DND-41 (cell line): ENCODE measurements at regions not wholly inside any gene's neighbourhood (a gene's known extent, or its start where the extent isn't known, plus 50 kb on each side); places are given as distances from the start of the nearest gene placed in this dataset.

Source experiments
- CTCF ChIP-seq: IDR thresholded peaks from 2 replicates; pipeline ENCODE4 v1.5.1; 2012; ENCODE audit warnings: borderline replicate concordance, low read length, moderate library complexity, mild to moderate bottlenecking; ENCODE audit not compliant: poor library complexity, severe bottlenecking; ENCODE audit errors: extremely low read depth
- EZH2 ChIP-seq: IDR thresholded peaks from 3 replicates; pipeline ENCODE4 v1.6.1; 2012; ENCODE audit warnings: borderline replicate concordance, low read depth, mild to moderate bottlenecking, moderate library complexity, low read length, inconsistent platforms; ENCODE audit not compliant: severe bottlenecking

GRCh38 chr5:104062621-104063377, 500.2 kb upstream of the NUDT12 start:
- TF ChIP-seq CTCF = no peak
- no peak for TF ChIP-seq EZH2
